ENCODE measurements at regions not wholly inside any gene's neighbourhood (a gene's known extent, or its start where the extent isn't known, plus 50 kb on each side); places are given as distances from the start of the nearest gene placed in this dataset.

DNA sequence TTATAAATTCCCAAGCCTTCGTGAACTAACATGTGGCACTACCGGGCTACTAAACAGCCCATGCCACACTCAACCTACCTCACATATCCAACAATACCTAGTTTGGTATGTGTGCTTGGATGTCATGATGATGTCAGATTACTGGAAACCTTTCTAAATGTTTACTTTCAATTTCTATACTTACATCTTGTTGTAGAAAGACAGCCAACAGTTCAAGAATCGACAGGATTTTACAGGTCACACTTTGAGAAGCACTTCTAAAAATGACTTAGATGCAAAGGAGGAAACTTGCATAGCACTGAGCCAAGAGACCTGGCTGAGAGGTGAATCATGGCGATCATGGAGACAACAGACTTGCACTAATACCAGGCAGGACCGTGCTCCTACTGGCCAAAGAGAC, 209.9 kb downstream of the COL4A1 start:
- no peak for DNase-seq

DNA sequence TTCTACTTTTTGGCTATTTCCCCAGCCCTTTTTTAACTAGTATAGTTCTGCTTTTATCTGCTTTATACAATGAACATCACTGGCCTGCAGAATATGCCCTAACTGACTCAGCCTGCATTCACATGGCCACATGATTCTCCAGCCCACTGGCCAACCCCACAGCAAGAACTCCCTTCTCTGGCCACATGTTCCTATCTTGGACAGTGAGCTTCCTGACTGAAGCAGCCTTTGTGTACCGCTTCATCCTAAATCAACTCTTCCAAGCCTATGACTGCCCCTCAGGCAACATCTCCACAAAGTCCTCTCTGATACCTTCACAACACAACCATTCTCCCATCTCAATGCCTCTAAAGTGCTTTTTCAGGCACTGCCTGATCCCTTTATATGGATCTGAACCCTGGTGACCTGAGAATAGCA, 214.1 kb downstream of the COL4A1 start:
- no peak for DNase-seq

DNA sequence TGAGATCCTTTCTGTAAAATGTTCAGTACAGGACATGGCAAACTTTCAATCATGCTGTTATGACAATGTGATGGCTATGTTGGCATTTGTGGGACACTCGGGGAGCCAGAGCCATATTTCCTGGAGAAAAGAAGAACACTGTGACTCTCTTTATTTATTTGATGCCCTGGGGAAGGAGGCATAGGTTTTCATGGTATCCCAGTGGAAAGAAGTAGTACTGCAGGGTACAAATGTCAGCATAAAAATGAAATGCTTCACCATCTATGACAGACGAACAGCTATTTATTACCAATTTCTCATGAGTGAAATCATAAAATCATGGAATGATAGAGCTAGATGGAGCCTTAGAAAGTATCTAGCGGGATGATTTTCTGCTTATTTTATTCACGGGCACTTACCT, 217.1 kb downstream of the COL4A1 start:
- no peak for DNase-seq

DNA sequence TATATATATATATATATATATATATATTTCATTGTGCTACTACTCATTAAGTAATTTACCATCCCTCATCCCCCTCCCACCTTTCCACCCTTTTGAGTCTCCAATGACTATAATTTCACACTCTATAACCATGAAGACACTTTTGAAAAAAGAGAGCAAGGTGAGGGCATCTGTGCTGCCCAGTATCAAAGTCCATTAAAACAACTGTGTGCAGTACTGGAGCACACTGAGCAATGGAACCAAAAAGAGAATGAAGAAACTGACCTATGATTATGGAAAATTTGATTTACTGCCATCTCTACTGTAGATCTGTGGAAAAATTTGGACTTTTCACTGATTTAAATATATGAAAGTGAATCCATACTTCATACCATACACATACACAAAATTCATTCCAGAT, 217.9 kb downstream of the COL4A1 start:
- DNase-seq: no peak

DNA sequence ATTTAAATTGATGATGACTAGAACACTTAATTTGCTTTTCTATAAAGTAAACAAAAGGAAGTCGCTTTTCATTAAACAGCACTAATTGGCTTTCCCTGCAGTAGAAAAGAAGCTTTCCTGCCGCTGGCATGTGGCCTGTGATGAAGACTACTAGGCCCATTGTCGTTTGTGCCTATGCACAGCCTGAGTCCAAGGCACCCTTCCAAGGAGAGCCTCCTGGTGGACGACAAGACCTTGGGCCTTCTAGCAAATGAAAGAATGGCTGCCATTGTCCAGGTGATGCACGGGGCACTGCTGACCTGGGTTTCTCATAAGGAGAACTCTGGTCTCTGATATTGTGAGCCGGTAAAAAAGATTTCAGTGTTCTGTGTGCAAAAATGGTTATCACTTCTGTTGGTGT, 233.0 kb downstream of the COL4A1 start:
- no peak for DNase-seq

DNA sequence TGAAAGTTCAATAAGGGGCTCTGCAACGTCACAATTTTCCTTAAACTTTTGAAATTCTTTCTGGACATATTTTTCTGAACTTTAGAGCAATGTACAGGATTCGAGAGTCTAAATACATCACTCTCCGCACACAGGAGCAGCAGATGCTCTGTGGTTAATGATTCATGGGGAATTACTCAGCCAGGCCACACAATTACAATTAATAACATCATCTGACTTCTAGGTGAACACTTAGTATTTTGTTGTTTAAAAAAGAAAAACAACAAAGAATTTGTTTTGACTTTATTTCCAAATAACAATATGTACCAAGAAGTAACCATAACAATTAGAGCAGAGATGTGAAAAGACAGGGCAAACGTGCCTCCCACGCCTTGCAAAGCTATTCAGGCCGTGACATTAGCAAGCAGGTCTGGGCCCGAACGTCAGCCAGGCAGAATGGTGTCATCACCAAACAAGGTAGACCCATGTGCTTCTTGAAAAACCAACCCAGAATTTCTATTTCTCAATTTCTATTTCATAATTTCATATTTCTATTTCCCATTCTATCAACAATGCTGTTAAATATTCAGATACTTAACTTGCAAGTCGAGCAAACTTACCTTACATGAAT, 236.3 kb downstream of the COL4A1 start:
- peak; percentile 85 for DNase-seq

DNA sequence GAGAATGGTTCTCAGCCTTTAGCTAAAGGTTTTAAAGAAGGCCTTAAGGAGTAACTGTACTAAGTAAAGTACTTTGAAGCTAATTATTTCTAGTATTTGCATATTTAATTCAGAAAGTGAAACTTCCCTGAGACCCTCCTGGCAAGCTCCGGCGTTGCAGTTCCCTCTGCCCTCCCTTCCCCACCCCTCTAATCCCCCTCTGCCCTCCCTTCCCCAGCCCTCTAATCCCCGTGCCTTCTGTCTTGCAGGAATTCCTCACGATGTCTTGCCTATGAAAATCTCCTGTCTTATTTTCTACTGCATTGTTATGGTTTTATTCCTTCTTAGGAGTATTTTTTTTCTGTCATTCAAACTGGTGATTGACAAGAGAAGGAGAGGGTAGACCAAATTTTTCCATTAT, 236.9 kb downstream of the COL4A1 start:
- no peak for DNase-seq

DNA sequence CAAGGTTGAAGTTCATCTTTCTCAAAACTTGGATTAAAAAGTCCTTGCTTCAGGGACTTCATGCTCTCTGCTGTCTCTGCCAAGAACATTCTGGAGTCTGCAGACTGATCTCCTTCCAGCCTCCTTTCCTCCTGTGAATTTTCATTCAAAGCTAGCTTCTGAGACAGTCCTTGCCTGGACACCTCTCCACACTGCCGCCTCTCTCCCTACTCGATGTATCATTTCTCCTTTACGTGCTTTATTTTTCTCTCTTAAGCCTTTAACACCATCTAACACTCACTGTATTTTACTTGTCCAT, 238.8 kb downstream of the COL4A1 start:
- no peak for DNase-seq

DNA sequence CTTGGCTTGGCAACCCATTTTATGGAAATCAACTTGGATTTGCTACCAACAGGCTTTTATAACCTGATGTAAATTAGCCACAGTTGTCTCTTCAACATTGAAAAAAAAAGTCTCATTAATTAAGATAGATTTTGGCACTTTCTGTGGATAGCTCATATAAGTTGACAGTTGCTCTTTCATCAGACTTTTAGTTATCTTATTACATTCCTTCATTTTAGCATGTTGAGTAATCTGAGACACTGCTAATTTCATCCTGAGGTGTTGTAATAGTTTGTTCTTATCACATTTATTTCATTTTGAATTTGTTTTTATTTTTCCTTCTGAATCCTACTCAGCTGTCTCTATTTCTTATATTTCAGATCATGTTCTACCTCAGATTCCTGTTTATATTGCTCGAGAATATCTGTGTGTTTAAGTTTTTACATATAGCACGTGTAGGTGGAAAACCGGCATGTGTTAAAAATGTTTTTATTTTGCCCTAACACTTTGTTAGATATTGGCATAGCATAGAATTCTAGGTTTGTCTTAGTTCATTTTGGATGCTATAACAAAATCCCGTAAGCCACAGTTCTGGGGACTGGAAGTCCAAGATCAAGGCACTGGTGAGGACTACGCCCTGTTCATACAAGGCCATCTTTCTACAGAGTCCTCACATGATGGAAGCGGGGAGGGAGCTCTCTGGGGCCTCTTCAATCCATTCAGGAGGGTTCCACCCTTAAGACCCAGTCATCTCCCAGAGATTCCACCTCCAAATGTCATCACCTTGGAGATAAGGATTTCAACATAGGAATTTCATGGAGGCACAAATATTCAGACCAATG, 239.4 kb downstream of the COL4A1 start:
- peak; percentile 23 for DNase-seq

DNA sequence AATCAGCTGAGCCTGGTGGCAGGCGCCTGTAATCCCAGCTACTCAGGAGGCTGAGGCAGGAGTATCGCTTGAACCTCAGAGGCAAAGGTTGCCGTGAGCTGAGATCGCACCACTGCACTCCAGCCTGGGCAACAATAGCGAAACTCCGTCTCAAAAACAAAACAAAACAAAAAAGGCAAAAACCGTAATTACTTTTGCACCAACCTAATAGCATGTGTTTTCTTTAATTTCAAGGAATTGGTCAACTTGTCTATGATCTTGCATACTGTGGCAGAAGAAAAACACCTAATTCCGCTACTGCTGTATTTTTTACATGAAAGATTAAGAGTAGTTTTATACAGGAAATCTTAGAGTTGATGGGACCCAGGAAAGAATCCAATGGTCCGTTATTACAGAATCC, 241.2 kb downstream of the COL4A1 start:
- DNase-seq: no peak

DNA sequence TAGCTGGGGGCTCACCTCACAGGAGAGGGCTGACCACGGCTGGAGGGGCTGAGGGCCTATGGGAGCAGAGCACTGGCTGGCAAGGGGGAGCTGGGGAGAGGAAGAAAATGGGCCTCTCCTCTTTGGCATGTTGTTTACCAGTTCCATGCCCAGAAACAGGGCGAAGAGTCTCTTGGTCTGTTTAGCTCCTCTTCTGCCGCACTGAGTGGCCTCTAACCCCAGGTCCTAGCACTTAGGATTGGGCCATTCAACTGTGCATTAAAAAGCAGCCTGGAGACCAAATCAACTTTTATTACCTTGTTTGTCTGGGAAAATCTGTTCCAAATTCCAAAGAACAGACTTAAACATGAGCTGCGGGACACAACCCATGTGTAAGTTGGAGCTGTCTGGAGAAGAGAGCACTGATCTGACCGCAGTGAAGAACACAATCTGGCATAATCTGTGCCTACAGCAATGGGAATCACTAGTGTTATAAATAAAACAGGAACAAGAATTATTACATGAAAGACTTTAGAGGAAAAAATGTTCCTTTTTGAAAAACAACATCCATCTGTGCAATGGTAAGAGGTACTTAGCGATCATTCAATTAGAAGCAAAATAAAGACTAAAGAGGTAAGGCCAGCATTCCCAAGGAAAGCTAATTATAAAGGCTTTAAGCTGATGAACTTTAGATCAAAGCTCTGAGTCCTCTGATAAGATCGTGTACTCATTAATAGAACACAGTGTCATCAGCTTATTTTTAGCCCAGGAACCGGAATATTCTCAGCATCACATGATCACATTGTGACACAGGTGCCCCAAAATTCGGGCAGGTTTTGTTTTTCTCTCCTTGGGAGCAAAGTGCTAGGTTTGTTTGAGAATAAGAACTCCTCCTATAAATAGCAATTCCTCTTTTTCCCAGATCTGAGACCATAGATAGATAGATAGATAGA, 243.2 kb downstream of the COL4A1 start:
- DNase-seq: no peak

DNA sequence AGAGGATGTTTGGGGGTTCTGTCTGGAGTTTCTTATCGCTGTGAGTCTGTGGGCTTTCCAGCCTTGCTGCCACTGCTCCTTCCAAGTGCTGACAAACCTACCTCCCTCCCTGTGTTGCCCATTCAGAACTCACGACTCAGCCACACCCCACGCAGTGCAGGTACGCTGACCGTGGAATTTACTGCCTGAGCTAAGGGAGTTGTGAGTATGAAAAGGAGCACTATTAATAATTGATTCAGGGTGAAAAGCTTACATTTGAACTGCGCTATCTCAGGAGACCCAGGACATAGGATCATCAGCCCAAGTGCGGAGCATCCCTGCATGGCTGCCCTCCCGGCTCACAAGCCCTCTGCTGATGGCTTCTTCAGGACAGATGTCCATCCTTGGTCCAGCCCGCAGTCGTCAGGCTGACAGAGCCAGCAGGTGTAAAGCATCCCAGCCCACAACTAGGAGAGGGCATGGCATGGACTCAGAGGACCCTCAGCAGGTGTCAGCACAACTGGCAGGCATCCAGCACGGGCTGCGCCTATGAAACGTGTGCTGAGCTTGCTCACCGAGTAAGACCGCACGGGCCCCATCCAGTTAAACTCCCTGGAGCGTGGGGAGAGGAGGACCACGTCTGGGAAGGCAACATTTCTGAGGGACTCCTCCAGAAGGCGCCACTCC, 244.0 kb downstream of the COL4A1 start:
- DNase-seq: no peak

DNA sequence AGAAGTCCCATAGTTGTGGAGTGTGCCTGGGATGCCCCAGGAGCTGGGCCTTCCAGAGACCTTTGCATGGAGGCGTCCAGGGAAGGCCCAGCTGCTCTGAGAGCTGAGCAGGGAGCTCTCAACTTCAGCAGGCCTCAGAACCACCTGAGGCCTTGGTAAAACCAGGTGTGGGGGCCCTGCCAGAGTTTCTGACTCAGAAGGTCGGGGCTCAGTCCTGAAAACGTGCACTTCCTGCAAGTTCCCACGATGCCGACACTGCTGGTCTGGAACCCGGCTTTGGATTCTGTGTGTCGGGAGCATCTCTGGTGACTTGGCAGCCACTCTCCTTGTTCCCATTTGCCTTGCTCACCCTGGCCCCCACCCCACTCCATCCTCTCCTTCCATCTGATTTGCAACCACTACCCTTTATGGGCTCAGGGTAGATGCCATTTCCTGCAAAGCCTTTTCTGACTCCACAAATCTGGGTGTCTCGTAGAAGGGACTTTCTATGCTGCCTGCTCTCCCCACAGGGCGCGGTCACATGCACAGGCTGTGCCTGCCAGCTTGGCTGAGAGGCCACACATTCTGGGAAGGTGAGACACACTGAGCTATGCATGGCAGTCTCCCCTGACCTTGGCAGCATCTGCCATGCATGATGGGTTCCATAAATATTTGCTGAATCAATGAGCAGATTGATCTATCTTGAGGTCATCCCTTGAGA, 244.7 kb downstream of the COL4A1 start:
- no peak for DNase-seq

DNA sequence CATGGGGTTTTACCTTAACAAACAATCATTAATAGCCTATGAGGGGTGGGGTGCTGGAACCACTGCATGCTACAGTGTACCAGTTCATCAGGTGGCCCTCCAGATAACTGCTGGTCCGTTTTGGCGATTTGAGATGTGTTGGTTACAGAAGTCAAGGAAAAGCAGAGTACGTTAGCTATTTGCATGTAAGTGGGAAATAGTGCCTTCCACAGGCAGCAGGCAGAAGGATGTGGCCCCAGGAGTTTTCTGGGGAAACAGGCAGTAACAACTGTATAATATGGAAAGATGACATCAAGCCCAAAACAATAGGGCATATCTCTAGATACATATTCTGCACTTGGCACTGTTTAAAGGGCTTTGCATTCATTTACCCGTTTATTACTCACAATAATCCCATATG, 245.7 kb downstream of the COL4A1 start:
- no peak for DNase-seq

DNA sequence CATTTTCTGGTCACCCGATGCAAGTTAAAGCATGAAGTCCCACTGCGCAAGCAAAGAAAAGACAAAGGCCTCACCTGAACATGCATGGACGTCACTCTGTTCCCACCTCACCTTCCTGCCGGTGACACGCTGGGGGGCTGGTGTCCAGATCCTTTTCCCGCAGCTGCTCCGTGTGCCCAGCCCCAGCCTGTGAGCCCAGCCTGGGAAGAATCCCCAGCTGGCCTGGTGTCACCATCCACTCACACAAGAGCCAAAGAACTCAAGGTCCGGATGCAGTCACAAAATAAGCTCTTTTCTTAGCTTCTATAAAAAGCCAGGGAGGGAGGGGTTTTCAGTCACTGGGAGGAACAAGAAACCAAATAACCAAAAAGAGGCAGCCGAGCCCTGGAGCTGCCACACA, 249.9 kb downstream of the COL4A1 start:
- no peak for DNase-seq

DNA sequence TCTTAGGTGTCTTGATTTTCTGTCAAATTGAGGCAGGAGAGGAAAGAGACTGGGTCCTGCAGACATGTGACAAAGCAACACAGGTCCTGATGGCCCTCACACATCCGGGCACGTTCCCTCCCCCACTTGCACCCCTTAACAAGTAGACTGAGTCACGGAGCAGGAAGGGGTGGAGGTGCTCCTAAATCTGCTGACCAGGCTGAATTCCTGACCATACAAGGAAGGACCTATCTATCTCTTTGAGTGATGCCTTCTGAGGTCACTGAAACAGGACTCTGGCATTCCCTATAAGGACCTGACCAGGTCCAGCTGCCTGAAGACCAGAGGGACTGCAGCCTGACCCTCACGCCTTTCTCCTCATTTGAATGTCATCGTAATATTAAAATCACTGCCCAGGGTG, 250.3 kb downstream of the COL4A1 start:
- no peak for DNase-seq

DNA sequence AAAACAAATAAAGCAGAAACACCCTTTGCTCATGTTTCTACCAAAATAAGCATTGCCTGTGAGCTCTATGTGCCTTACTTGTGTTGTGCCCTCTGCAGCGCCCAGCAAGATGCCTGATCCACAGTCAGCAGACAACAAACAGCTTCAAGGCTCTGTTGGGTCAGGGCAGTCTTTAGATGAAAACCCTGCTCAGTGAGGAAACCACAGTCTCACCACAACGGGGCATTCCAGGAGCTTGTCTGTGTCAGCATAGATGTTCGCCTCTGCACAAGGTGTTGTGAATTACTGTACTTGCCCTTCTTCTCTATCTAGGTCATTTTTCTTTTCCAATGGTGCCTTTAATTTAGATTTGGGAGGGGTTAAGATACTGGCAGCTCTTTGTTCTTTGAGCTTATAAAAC, 251.9 kb downstream of the COL4A1 start:
- peak; percentile 57 for DNase-seq

DNA sequence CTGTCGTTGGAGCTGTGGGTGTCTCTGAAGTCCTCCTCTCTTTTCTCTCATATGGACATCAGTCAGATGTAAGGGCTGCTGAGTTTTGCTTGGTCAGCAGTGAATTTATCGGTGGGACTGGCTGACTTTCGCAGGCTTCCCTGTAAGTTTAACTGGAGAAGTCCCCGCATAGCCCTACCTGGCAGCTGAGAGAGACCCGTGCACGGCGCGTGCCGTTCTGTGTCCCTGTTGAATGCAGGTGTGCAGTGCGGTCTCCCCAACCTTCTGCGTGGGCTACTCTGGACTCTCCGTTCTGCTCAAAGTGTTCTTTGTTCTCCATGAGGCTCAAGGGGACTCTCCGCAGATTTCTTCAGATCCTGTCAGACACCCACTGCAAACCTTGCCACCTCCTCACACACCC, 252.9 kb downstream of the COL4A1 start:
- no peak for DNase-seq

DNA sequence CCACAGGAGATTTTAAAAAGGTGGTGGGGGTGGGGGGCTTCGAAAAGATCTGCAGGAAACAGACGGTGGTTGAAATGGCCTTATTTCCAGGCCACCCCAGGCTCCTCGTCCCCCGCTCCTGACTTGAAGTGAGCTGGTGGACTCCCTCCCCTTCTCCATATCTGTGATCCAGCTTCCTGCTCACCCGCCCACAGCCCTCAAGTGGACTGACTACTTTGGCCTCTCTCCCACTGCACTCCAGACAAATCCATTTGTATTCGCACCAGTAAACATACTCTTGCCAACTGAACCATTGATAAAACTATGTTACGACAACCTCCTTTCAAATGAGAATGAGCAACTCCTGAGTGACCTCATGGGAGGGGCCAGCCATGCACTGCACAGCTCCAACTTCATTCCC, 259.5 kb downstream of the COL4A1 start:
- DNase-seq: peak; percentile 78

DNA sequence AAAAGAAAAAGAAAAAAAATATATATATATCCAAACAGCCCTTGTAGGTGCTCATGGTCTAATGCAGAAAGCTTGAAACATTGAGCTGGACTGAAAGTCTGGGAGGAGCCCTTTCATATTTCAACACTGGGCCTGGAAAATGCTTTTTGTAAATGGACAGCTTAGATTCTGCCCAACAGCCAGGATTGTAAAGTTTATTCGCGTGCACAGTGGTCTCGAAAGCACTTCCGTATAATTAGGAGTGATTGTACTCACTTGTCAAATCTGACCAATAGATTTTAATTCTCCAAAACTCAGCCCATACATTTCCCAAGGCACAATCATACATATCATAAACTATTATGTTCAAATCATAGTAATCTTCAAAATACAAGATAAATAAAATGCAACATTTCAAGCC, 260.1 kb downstream of the COL4A1 start:
- no peak for DNase-seq

DNA sequence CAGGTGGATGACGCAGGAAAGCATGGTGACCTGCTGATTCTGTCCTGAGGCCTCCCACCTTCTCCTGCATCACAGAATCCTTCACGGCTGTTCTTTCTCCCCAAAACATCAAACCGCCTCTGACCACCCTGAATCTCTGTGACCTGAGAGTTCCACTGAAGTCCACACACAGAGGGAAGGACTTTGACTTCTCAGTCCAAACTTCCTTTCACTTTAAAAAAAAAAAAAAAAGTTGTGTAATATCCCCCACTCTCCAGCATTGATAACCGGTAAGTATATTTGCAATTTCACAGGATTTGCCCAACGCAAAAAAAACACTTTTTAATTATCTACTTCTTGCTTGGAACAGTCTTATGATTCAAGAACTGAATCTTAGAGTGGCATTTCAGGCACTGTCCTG, 259.5 kb upstream of the IRS2 start:
- no peak for DNase-seq

DNA sequence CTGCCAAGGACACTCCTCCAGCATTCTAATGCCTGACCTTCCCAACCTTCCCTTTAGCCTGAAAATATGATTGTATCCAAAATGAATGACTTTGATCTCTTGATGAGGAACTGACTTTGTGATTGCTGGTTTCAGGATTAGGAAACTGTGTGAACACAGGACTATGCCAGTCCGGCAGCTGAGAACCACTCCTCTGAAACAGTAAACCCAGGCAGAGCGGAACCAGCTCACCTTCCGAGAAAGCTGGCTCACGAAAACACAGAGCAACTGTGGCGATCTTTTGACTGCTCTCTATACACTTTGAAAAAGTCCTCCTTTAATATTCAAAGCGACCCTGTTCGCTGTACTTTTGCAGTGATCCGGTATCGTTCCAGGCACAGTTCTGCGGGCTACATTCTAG, 258.8 kb upstream of the IRS2 start:
- DNase-seq: no peak

Data from fibroblast of upper back skin (primary cell).